Endodermal cell (in vitro differentiated cells): ENCODE measurements at regions not wholly inside any gene's neighbourhood (a gene's known extent, or its start where the extent isn't known, plus 50 kb on each side); places are given as distances from the start of the nearest gene placed in this dataset.

Experiments
- DNase-seq: peaks from one replicate; pipeline ENCODE4 v3.0.0-alpha.2; 2017
- H3K27ac ChIP-seq: 2 replicates; pipeline ENCODE4 v1.5.1; 2013; ENCODE audit warnings: mild to moderate bottlenecking, low read depth, low read length, moderate library complexity
- H3K27me3 ChIP-seq: 2 replicates; pipeline ENCODE4 v1.6.1; 2013; ENCODE audit warnings: mild to moderate bottlenecking, low read length, moderate library complexity; ENCODE audit not compliant: insufficient read depth, control insufficient read depth, poor library complexity, severe bottlenecking
- H3K36me3 ChIP-seq: 2 replicates; pipeline ENCODE4 v1.7.0; 2013; ENCODE audit warnings: mild to moderate bottlenecking, low read length, moderate library complexity; ENCODE audit not compliant: control insufficient read depth, insufficient read depth
- H3K4me1 ChIP-seq: one replicate; pipeline ENCODE4 v1.7.0; 2013; ENCODE audit warnings: low read length; ENCODE audit not compliant: control insufficient read depth, insufficient read depth
- H3K4me3 ChIP-seq: 2 replicates; pipeline ENCODE4 v1.5.1; 2013; ENCODE audit warnings: mild to moderate bottlenecking, low read length, moderate library complexity
- H3K9ac ChIP-seq: 2 replicates; pipeline ENCODE4 v1.6.1; 2013; ENCODE audit warnings: mild to moderate bottlenecking, low read length, moderate library complexity; ENCODE audit not compliant: poor library complexity, severe bottlenecking; ENCODE audit errors: extremely low read depth
- H3K9me3 ChIP-seq: 2 replicates; pipeline ENCODE4 v1.6.1; 2013; ENCODE audit warnings: mild to moderate bottlenecking, low read length, moderate library complexity; ENCODE audit not compliant: control insufficient read depth
- H3K27ac Mint-ChIP-seq: 2 replicates; pipeline ENCODE4 v1.8.0; 2020; ENCODE audit warnings: mixed read lengths
- H3K27me3 Mint-ChIP-seq: 2 replicates; pipeline ENCODE4 v1.8.0; 2021; ENCODE audit warnings: mild to moderate bottlenecking, mixed read lengths; ENCODE audit not compliant: insufficient read depth
- H3K36me3 Mint-ChIP-seq: 2 replicates; pipeline ENCODE4 v1.8.0; 2020; ENCODE audit warnings: low read depth, mixed read lengths
- H3K4me1 Mint-ChIP-seq: 2 replicates; pipeline ENCODE4 v1.8.0; 2020; ENCODE audit warnings: mixed read lengths
- H3K4me3 Mint-ChIP-seq: 2 replicates; pipeline ENCODE4 v1.8.0; 2020; ENCODE audit warnings: mild to moderate bottlenecking, moderate library complexity, mixed read lengths
- H3K9me3 Mint-ChIP-seq: 2 replicates; pipeline ENCODE4 v1.8.0; 2020; ENCODE audit warnings: mild to moderate bottlenecking, mixed read lengths
- CTCF ChIP-seq: fragments of 200-600 bp; sonication (generic); conservative IDR thresholded peaks from 2 replicates; pipeline ENCODE4 v1.5.0; 2021; ENCODE audit warnings: antibody characterized with exemption, mild to moderate bottlenecking
- whole genome bisulfite sequencing, 2 experiments: methylation state at CpG; one replicate each; pipeline versions ENCODE4 v1.1.5 to v1.1.7; 2013; ENCODE audit warnings: missing lambda C conversion rate in 2 of 2, mixed read lengths in 1 of 2; ENCODE audit not compliant: insufficient coverage in 1 of 2, insufficient read length in 1 of 2; 5-methylcytosine and 5-hydroxymethylcytosine counted together

- H3K9me3 ChIP-seq = no peaks in the 10 kb centered on the region
- Mint-ChIP-seq H3K27me3 (no peaks in the 10 kb centered on the region), H3K4me1 (no peaks in the 10 kb centered on the region), H3K27ac (no peak overlapping the region), H3K36me3 (no peaks in the 10 kb centered on the region), H3K4me3 (no peak overlapping the region), H3K9me3 (no peaks in the 10 kb centered on the region)
- TF ChIP-seq CTCF = no peak
- DNase-seq = no peak
- H3K27me3 ChIP-seq = no peaks in the 10 kb centered on the region
- H3K4me3 ChIP-seq = no peak overlapping the region
- 92 to 98% methylated on average over 2 of the region's 2 CpGs for WGBS, 2 experiments
- H3K27ac ChIP-seq = no peak overlapping the region
- H3K4me1 ChIP-seq = no peaks in the 10 kb centered on the region
- no peak overlapping the region for H3K9ac ChIP-seq
- no peaks in the 10 kb centered on the region for H3K36me3 ChIP-seq
Observed at GRCh38 chr3:181660337-181660736, 51.4 kb upstream of the SOX2 start.

- H3K4me3 Mint-ChIP-seq = no peak overlapping the region
- no peaks in the 10 kb centered on the region for H3K9me3 ChIP-seq
- no peak overlapping the region for H3K27ac Mint-ChIP-seq
- H3K36me3 ChIP-seq = no peaks in the 10 kb centered on the region
- no peak for DNase-seq
- H3K36me3 Mint-ChIP-seq = no peaks in the 10 kb centered on the region
- no peaks in the 10 kb centered on the region for H3K27me3 ChIP-seq
- H3K4me3 ChIP-seq = no peak overlapping the region
- 100% methylated on average over 1 of the region's 1 CpG; no CpG with 5 or more reads in 1 of the 2 experiments for WGBS, 2 experiments
- H3K9me3 Mint-ChIP-seq = no peaks in the 10 kb centered on the region
- H3K27ac ChIP-seq = no peak overlapping the region
- no peaks in the 10 kb centered on the region for H3K27me3 Mint-ChIP-seq
- H3K4me1 ChIP-seq = no peaks in the 10 kb centered on the region
- no peak for TF ChIP-seq CTCF
- peaks cover 5% of the 10 kb centered on the region for H3K4me1 Mint-ChIP-seq
- no peak overlapping the region for H3K9ac ChIP-seq
Observed at GRCh38 chr3:181637456-181637855, 74.3 kb upstream of the SOX2 start.

GRCh38 chr3:181637056-181637455 lies 74.7 kb upstream of the SOX2 start:
- no peak overlapping the region for H3K27ac ChIP-seq
- H3K9me3 Mint-ChIP-seq = no peaks in the 10 kb centered on the region
- DNase-seq = no peak
- H3K9ac ChIP-seq = no peak overlapping the region
- no peaks in the 10 kb centered on the region for H3K36me3 ChIP-seq
- no peaks in the 10 kb centered on the region for H3K27me3 Mint-ChIP-seq
- no peak overlapping the region for H3K4me3 ChIP-seq
- no peak overlapping the region for H3K27ac Mint-ChIP-seq
- no peak overlapping the region for H3K4me3 Mint-ChIP-seq
- H3K27me3 ChIP-seq = no peaks in the 10 kb centered on the region
- TF ChIP-seq CTCF = no peak
- no peaks in the 10 kb centered on the region for H3K9me3 ChIP-seq
- H3K4me1 ChIP-seq = no peaks in the 10 kb centered on the region
- 97% methylated on average over 4 of the region's 4 CpGs for WGBS, 2 experiments
- no peaks in the 10 kb centered on the region for H3K36me3 Mint-ChIP-seq
- H3K4me1 Mint-ChIP-seq = peaks cover 5% of the 10 kb centered on the region
